GM13976 (cell line): ENCODE measurements at regions not wholly inside any gene's neighbourhood (a gene's known extent, or its start where the extent isn't known, plus 50 kb on each side); places are given as distances from the start of the nearest gene placed in this dataset.
"Not testable (repeated sequence)": the region's sequence is repeated elsewhere in the genome, so short reads cannot be mapped to it uniquely, and the experiment has no call there.

Experiments
- DNase-seq: peaks from one replicate; pipeline ENCODE4 v3.0.0; 2012; ENCODE audit warnings: low spot score
- CTCF ChIP-seq: IDR thresholded peaks from 2 replicates; pipeline ENCODE4 v1.5.1; 2012; ENCODE audit warnings: borderline replicate concordance, mild to moderate bottlenecking; ENCODE audit not compliant: insufficient read depth; ENCODE audit errors: extremely low read depth, missing control alignments, control extremely low read depth
- in situ Hi-C: fragments of 300-500 bp; cut with MboI; formaldehyde crosslinking; loops from one replicate; pipeline ENCODE4 v1.12.0; 2022; ENCODE audit warnings: low sequenced_read_pairs, mixed read lengths, inconsistent platforms; ENCODE audit not compliant: unreplicated experiment

DNA sequence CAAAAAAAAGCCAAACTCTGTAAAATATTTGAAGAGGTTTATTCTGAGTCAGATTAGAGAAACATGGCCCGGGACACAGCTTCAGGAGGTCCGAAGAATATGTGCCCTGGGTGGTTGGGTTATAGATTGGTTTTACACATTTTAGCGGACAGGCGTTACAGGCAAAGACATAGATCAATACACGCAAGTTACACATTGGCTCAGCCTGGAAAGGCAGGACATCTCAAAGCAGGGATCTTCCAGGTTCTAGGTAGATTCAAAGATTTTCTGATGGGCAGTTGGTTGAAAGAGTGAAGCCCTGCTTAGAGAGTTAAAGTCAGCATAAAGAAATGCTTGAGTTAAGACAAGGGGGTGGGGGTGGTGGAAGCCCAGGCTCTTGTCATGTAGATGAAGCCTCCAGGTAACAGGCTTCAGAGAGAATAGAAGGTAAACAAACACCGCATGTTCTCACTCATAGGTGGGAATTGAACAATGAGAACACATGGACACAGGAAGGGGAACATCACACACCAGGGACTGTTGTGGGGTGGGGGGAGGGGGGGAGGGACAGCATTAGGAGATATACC lies 464.3 kb upstream of the ADARB2 start:
- no peak for TF ChIP-seq CTCF
- in situ Hi-C loops: no loop called here
- no peak for DNase-seq

DNA sequence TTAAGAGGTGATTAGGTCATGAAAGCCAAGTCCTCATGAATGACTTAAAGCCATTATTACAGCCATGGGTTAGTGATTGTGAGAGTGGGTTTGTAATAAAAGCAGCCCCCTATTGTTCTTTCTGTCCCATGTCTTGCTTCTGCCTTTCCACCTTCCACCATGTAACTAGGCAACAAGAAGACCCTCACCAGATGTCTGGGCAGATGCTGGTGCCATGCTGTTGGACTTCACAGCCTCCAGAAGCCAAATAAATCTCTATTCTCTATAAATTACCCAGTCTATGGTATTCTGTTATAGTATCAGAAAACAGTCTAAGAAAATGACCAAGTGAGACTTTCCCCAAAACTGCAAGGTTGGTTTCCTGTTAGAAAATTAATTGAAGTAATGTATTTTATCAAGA lies 460.3 kb upstream of the ADARB2 start:
- no peak for TF ChIP-seq CTCF
- no peak for DNase-seq
- in situ Hi-C loops: no loop called here

DNA sequence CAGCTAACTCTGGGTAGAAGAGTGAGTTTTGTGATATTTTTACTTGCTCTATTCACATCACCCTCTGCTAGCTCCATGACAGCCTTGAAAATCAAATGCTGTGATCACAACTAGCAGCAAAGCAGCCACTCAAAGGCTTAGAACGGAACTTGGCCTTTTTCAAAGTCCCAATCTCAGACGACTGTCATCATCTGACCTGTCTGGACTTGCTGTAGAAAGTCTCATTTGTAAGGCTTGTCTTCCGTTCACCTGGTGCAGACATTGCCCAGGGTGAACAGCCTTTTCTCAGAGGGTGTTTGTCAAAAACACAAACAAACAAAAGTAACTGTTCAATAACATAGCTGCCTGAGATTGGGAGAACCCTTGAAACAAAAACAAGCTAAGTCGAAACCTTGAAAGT lies 458.9 kb upstream of the ADARB2 start:
- no peak for DNase-seq
- no peak for TF ChIP-seq CTCF
- in situ Hi-C loops: no loop called here

DNA sequence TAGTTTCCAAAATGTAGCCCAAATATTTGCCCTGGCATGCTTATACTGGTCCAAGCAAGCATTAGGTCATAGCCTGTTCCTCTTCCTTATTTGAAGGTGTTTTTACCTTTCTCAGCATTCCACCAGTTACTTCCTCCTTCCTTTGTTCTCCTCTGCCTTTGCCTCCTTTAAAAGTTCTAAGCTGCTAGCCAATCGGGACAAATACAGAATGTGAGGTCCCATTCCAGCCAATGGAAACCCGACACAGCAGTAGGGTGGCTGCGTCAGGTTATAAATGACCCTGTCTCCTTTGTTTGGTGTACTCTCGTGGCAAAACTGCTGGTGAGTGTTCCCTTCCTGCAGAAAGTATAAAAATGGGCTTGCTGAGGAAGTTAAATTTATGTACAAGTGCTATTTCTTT lies 452.0 kb upstream of the ADARB2 start:
- in situ Hi-C loops, DNase-seq: not testable (repeated sequence)

DNA sequence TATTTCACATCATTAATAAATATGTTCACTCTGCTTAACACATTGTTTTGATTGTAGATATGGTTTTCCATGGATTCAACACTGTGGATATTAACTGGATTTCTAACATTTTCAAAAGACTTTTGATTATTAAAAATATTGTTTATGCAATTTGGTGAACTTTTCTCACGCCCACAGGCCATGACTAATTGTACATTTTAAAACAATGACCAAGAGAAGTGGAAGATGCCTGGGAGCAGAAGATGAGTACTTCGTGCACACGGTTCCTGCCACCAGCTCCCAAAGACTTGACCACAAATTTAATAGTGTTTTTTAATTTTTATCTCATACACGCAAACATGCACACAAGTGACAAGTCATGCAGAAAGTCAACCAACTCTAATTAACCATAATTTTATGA lies 451.0 kb upstream of the ADARB2 start:
- no peak for DNase-seq
- in situ Hi-C loops: no loop called here
- TF ChIP-seq CTCF: no peak

- DNase-seq: no peak
- in situ Hi-C loops: no loop called here
- TF ChIP-seq CTCF: no peak
These were observed 436.0 kb upstream of the ADARB2 start for GRCh38 chr10:2173327-2173726.

DNA sequence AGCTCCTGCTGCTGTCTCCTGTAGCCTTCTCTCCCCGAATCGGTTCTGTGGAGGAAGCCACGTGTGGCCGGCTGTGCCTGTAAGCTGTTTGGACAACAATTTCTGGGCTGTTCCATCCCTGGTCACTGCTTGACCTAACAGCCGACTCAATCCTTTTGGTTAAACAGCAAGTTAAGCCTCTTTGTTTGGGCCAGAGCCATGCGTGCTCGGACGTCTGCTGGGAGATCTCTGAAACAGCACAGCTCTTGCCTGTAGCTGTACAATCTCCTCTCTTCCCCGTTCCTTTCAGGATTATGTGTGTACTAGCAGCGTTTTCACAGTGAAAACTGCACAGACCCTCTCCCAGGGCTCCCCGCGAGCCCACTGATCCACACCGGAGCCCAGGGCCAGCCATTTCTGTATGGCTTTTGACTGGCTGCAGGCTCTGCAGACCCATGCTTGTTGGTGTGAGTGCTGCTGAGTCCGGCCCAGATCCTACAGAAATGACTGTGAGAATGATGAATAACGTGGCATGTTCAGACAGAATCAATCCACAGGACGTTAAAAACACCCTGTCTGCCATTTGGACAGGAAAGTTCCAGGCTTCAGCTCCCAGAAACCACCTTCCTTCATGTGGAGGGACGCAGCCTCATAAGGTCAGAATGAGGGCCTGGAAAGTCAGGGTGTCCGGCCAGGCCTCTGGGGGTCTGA lies 428.6 kb upstream of the ADARB2 start:
- in situ Hi-C loops: no loop called here
- DNase-seq: no peak
- TF ChIP-seq CTCF: no peak
